Uterus (tissue), 3 donors: ENCODE measurements at regions not wholly inside any gene's neighbourhood (a gene's known extent, or its start where the extent isn't known, plus 50 kb on each side); places are given as distances from the start of the nearest gene placed in this dataset.

Experiments used
- DNase-seq, 2 donors: peaks; one replicate each; pipeline ENCODE4 v3.0.0-alpha.2; 2019 to 2020
- H3K27ac ChIP-seq, 2 donors: fragments of 200-600 bp; sonication (generic); 1 replicate in 1 of 2; 2 replicates in 1 of 2; pipeline ENCODE4 v1.5.1; 2016 to 2018
- H3K27me3 ChIP-seq, 2 donors: fragments of 200-600 bp; sonication (generic); one replicate each; pipeline ENCODE4 v1.5.1; 2018 to 2019; ENCODE audit warnings: control low read depth in 1 of 2
- H3K36me3 ChIP-seq, 2 donors: fragments of 200-600 bp; sonication (generic); one replicate each; pipeline ENCODE4 v1.5.1; 2019; ENCODE audit warnings: control low read depth in 1 of 2
- H3K4me1 ChIP-seq, 2 donors: fragments of 200-600 bp; sonication (generic); one replicate each; pipeline ENCODE4 v1.5.1; 2018 to 2019; ENCODE audit warnings: control low read depth in 1 of 2
- H3K4me3 ChIP-seq, 2 donors: fragments of 200-600 bp; sonication (generic); 1 replicate in 1 of 2; 2 replicates in 1 of 2; pipeline ENCODE4 v1.5.1; 2018 to 2019; ENCODE audit warnings: mild to moderate bottlenecking in 1 of 2
- H3K9me3 ChIP-seq, 2 donors: fragments of 200-600 bp; sonication (generic); one replicate each; pipeline ENCODE4 v1.5.1; 2019; ENCODE audit warnings: control low read depth in 1 of 2
- POLR2A ChIP-seq, 2 donors: fragments of 450-650 bp; IDR thresholded peaks; one replicate each; pipeline ENCODE4 v1.6.1; 2016; ENCODE audit warnings: antibody characterized with exemption in 2 of 2, mild to moderate bottlenecking in 1 of 2, moderate library complexity in 1 of 2
- intact Hi-C: fragments of 100-400 bp; cut with DNase I; formaldehyde crosslinking; loops from one replicate; pipeline ENCODE4 v1.15.1; 2023; ENCODE audit warnings: low total_unique reads
- TF ChIP-seq, protein P1 (sequence below), 4 experiments: fragments of 200-600 bp in 2 of 4; fragments of 450-650 bp in 2 of 4; sonication (generic) in 2 of 4; IDR thresholded peaks; one replicate each; pipeline ENCODE4 v1.5.1; 2016 to 2019; ENCODE audit warnings: antibody characterized with exemption in 4 of 4, mild to moderate bottlenecking in 2 of 4, moderate library complexity in 1 of 4
- donor health status: DM: yes; HTN: yes; CAD: no.

DNA sequence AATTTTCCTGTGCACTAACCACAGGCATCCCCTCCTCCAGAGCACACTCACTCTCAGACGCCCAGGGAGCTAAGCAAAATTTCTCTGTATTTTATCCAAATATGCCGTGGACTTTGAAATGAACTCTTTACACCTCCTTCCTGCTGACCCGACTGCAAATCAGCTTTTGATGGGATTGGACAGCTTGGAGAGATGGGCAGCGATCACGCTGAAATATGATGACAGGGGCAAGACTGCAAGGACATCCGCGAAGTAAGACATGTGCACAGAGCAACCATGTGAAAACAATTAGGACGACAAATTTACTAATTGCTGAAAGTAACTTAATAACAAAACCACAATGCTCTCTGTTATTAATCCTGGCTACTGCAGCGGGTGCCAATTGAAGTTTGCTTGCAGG, 64.6 kb upstream of the CLDN14 start:
- no peaks in the 10 kb centered on the region for H3K4me1 ChIP-seq
- no peaks in the 10 kb centered on the region for H3K36me3 ChIP-seq
- DNase-seq = no peak
- peaks cover 0 to 3% of the 10 kb centered on the region in 2 donors for H3K27me3 ChIP-seq
- H3K9me3 ChIP-seq = no peaks in the 10 kb centered on the region
- no peak overlapping the region for H3K4me3 ChIP-seq
- intact Hi-C loops = no loop called here
- TF ChIP-seq, protein P1, sequence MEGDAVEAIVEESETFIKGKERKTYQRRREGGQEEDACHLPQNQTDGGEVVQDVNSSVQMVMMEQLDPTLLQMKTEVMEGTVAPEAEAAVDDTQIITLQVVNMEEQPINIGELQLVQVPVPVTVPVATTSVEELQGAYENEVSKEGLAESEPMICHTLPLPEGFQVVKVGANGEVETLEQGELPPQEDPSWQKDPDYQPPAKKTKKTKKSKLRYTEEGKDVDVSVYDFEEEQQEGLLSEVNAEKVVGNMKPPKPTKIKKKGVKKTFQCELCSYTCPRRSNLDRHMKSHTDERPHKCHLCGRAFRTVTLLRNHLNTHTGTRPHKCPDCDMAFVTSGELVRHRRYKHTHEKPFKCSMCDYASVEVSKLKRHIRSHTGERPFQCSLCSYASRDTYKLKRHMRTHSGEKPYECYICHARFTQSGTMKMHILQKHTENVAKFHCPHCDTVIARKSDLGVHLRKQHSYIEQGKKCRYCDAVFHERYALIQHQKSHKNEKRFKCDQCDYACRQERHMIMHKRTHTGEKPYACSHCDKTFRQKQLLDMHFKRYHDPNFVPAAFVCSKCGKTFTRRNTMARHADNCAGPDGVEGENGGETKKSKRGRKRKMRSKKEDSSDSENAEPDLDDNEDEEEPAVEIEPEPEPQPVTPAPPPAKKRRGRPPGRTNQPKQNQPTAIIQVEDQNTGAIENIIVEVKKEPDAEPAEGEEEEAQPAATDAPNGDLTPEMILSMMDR (IDR thresholded peaks at IDR 0.05) = no peak
- TF ChIP-seq POLR2A (IDR thresholded peaks at IDR 0.05) = no peak
- no peak overlapping the region for H3K27ac ChIP-seq

DNA sequence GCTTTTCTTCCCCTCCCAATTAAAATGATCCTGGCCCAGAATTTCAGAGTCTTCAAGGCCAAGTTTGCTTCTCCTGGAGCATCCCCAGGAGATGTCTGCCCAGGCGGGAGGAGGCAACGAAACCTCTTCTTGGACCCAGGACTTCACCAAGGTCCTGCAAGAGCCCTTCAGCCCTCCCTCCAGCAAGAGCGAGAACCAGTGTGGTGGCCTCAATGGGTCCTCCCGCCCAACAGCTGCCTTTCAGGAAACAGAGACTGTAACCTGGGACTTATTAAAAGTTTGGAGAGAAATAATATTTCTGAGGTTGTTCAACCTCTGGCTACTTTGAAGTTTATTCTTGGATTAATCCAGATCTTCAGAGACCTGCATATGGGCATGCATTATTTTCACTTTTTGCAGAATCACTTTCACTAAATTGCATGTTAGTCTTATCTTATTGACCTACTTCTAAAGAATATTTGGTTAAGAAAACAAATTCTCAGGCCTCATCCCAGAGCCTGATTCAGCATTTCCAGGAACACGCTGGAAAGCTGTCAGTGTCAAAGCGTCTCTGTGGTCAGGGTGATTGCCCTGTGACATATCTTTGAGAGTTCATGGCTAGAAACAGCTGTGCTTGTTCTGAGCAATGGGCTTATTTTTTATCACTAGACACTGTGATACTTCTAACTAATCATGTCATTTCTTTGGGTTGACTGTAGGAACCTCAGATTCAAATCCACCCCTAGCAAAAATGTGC, 66.0 kb upstream of the CLDN14 start:
- Histone ChIP-seq H3K4me3 (no peak overlapping the region), H3K4me1 (no peaks in the 10 kb centered on the region), H3K36me3 (no peaks in the 10 kb centered on the region), H3K9me3 (no peaks in the 10 kb centered on the region), H3K27ac (no peak overlapping the region), H3K27me3 (peaks cover 0 to 3% of the 10 kb centered on the region in 2 donors)
- TF ChIP-seq POLR2A (IDR thresholded peaks at IDR 0.05) = no peak
- TF ChIP-seq, protein P1 (IDR thresholded peaks at IDR 0.05) = no peak
- no peak for DNase-seq
- intact Hi-C loops = no loop called here

GRCh38 chr21:36547464-36547863, 67.5 kb upstream of the CLDN14 start:
- Histone ChIP-seq H3K36me3 (no peaks in the 10 kb centered on the region), H3K27ac (no peak overlapping the region), H3K4me3 (no peak overlapping the region), H3K27me3 (peaks cover 0 to 3% of the 10 kb centered on the region in 2 donors), H3K4me1 (no peaks in the 10 kb centered on the region), H3K9me3 (no peaks in the 10 kb centered on the region)
- TF ChIP-seq, protein P1 (IDR thresholded peaks at IDR 0.05) = no peak
- no peak for TF ChIP-seq POLR2A (IDR thresholded peaks at IDR 0.05)
- intact Hi-C loops = no loop called here
- no peak for DNase-seq

- intact Hi-C loops = no loop called here
Observed at GRCh38 chr21:36548866-36549265, 68.9 kb upstream of the CLDN14 start.

DNA sequence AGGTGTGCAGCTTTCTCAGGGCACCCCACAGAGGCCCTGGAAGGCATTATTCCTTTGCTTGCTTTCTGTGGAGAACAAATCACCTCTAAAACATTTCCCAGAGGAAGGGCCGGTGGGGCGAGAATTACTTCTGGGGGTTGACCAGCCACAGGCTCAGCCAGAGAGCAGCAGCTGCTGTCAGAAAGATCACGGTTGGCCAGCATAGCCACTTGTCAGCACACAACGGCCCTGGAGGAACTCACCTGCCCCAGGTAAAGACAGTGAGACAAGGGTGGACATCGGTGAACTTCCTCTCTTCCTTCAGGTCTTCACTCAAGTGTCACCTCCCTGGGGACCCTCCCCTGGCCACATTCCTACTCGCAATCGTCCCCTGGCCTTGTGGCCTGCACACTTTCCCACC, 69.5 kb upstream of the CLDN14 start:
- H3K27me3 ChIP-seq = no peaks in the 10 kb centered on the region
- intact Hi-C loops = no loop called here

More at GRCh38 chr21:36548866-36549265, 68.9 kb upstream of the CLDN14 start:
- Histone ChIP-seq H3K4me1 (no peaks in the 10 kb centered on the region), H3K4me3 (no peak overlapping the region), H3K27ac (no peak overlapping the region), H3K27me3 (no peaks in the 10 kb centered on the region), H3K9me3 (no peaks in the 10 kb centered on the region), H3K36me3 (no peaks in the 10 kb centered on the region)
- no peak for TF ChIP-seq POLR2A (IDR thresholded peaks at IDR 0.05)
- TF ChIP-seq, protein P1 (IDR thresholded peaks at IDR 0.05) = no peak
- no peak for DNase-seq

More for the DNA sequence above, 69.5 kb upstream of the CLDN14 start:
- no peak overlapping the region for H3K4me3 ChIP-seq
- TF ChIP-seq POLR2A (IDR thresholded peaks at IDR 0.05) = no peak
- TF ChIP-seq, protein P1 (IDR thresholded peaks at IDR 0.05) = no peak
- H3K36me3 ChIP-seq = no peaks in the 10 kb centered on the region
- DNase-seq = no peak
- peaks cover 0 to under 1% of the 10 kb centered on the region in 2 donors for H3K4me1 ChIP-seq
- no peak overlapping the region for H3K27ac ChIP-seq
- no peaks in the 10 kb centered on the region for H3K9me3 ChIP-seq
